Small intestine (tissue), 7 donors: ENCODE measurements at regions not wholly inside any gene's neighbourhood (a gene's known extent, or its start where the extent isn't known, plus 50 kb on each side); places are given as distances from the start of the nearest gene placed in this dataset.
"Not testable (repeated sequence)": the region's sequence is repeated elsewhere in the genome, so short reads cannot be mapped to it uniquely, and the experiment has no call there.

ENCODE experiments used
- DNase-seq, 2 donors: peaks; one replicate each; pipeline versions ENCODE4 v3.0.0 to v3.0.0-alpha.2; 2013
- FAIRE-seq: peaks from 2 replicates; lab custom pipeline; 2012; peaks lifted over from hg19 to GRCh38; lab: Jason Lieb, UNC
- H3K27ac ChIP-seq, 3 donors: one replicate each; pipeline ENCODE4 v1.5.1; 2013; ENCODE audit warnings: low read length in 2 of 3, mild to moderate bottlenecking in 2 of 3, control low read depth in 1 of 3, inconsistent platforms in 1 of 3, low read depth in 1 of 3, moderate library complexity in 1 of 3
- H3K27me3 ChIP-seq, 3 donors: one replicate each; pipeline ENCODE4 v1.6.1; 2013; ENCODE audit warnings: low read length in 3 of 3, inconsistent platforms in 1 of 3; ENCODE audit not compliant: control insufficient read depth in 3 of 3, insufficient read depth in 3 of 3
- H3K36me3 ChIP-seq, 3 donors: one replicate each; pipeline ENCODE4 v1.6.1; 2013; ENCODE audit warnings: low read length in 3 of 3, inconsistent platforms in 1 of 3, low read depth in 1 of 3, mild to moderate bottlenecking in 1 of 3, moderate library complexity in 1 of 3; ENCODE audit not compliant: control insufficient read depth in 3 of 3, insufficient read depth in 2 of 3
- H3K4me1 ChIP-seq, 3 donors: one replicate each; pipeline ENCODE4 v1.6.1; 2013; ENCODE audit warnings: low read length in 2 of 3, inconsistent platforms in 1 of 3, low read depth in 1 of 3, mild to moderate bottlenecking in 1 of 3, moderate library complexity in 1 of 3; ENCODE audit not compliant: control insufficient read depth in 3 of 3, insufficient read depth in 2 of 3
- H3K4me3 ChIP-seq, 3 donors: one replicate each; pipeline ENCODE4 v1.5.1; 2013; ENCODE audit warnings: low read length in 3 of 3, control low read depth in 1 of 3, inconsistent platforms in 1 of 3, low read depth in 1 of 3, mild to moderate bottlenecking in 1 of 3, moderate library complexity in 1 of 3
- H3K9me3 ChIP-seq, 2 donors: one replicate each; pipeline ENCODE4 v1.6.1; 2013; ENCODE audit warnings: low read depth in 1 of 2, low read length in 1 of 2; ENCODE audit not compliant: control insufficient read depth in 2 of 2, insufficient read depth in 1 of 2
- WGBS, 3 donors: extraction: QIAGEN DNeasy Blood & Tissue Kit; methylation state at CpG; one replicate each; pipeline ENCODE4 v1.1.7; 2013; 5-methylcytosine and 5-hydroxymethylcytosine counted together
- donor health status: healthy with polysubstance abuse.
- donor health status: control.
- donor health status: control.
- donor health status: Bipolar disorder and iron deficiency.
- donor health status: healthy.

DNA sequence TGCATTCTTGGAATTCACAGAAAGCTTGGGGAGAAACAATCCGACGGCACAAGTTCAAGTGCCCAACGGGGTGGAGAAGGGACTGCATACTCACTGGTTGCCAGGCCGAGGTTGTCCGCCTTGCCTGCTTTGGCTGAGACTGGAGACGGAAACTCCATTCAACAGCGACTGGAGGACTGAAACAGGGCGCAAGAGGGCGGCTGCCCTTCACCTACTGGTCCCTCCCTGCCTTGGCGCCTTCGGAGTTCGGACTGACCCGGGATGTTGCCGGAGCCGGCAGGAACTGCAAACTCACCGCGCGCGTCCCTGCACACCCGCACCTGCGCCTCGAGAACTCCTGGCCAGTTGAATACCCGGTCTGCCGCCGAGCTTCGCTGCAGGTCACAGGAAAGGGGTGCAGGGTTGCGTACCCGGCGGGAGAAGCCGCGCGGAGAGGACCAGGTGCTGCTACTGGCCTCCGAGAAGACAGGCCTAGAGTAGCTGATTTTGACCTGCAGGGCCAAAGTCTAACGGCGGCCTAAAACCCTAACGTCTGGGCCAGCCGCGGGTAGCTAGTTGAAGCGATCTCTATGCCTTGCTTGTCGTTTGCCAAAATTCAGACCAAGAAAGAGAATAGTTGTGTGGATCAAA is 132.9 kb downstream of the FAM72B start:
- not testable (repeated sequence) for H3K27me3 ChIP-seq, H3K4me1 ChIP-seq, H3K4me3 ChIP-seq, H3K36me3 ChIP-seq, FAIRE-seq, DNase-seq, H3K9me3 ChIP-seq, H3K27ac ChIP-seq
- 17 to 27% (median 20%) methylated on average over 15 to 26 of the region's 40 CpGs for WGBS, 3 donors

DNA sequence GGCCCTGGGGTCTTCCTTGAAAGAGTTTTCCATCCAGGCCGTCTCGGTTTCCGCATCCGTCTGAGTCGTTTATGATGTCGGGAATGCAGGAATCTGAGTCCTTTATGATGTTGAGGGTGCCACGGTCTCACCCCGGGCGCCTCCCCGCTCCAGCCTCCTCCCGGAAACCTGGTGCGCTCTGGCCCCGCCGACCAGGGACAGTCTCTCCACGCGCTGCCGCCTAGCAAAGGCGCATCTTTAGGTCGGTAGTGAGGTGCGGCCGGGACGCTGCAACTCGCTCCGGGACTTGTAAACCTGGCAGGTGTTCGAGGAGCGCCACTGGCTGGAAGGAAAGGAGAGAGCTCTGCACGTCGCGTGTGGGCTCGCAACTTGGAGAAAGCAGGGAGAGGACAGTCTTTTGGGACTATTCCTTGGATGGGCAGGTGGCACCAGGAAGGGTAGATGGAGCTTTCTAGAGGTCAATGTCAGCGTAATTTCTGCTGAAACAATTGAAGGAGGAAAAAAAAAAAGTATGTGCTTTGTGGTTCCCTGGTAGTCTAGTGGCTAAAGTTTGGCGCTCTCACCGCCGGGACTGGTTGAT is 132.0 kb downstream of the FAM72B start:
- DNase-seq, FAIRE-seq: not testable (repeated sequence)

DNA sequence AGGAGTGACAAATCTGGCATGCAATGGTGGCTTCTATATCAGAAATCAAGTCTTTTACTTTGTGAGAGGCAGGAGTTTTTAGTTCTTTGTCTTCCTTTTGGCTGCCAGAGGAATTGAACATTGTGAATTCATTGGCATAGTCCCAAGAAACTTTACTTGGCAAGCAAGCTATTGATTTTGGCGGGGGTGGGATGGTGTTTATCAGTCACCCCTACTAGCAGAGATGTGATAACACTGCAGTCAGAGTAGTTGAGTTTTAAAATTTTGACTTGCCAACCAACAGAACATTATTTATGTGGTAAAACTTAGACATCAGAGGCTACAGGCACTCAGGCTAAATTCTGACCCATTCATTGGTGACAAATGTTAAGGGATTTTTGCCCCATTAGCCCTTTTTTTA is 129.2 kb downstream of the FAM72B start:
- DNase-seq, H3K27me3 ChIP-seq, H3K4me3 ChIP-seq, H3K27ac ChIP-seq, H3K4me1 ChIP-seq, FAIRE-seq, H3K36me3 ChIP-seq, H3K9me3 ChIP-seq: not testable (repeated sequence)
- no CpG with 5 or more reads among the region's 1 CpG for WGBS, 3 donors

More for the DNA sequence above, 132.0 kb downstream of the FAM72B start:
- not testable (repeated sequence) for H3K27ac ChIP-seq, H3K4me1 ChIP-seq, H3K27me3 ChIP-seq, H3K9me3 ChIP-seq, H3K36me3 ChIP-seq, H3K4me3 ChIP-seq
- 6 to 17% (median 6%) methylated on average over 20 to 26 of the region's 34 CpGs for WGBS, 3 donors

DNA sequence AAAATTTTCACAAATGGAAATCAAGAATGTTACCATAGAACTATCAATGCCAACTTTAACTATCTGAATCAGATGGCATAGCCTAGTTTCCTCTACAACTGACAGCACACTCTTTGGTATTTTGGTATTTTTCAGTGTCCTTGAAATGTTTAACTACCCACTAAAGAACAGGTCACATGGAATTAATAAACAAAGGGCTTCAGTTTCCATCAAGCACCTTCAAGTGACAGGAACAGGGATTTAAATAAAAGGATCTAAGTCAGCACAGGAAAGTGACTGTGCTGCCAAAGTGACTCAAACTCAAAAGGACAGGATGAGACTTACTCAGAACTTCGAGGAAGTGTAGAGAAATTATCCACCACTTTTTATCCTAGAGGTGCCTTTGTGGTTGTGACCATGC is 117.2 kb downstream of the FAM72B start:
- WGBS, 3 donors, result 33 to 44% methylated on average over 1 of the region's 1 CpG; no CpG with 5 or more reads in 1 of the 3 donors
- not testable (repeated sequence) for H3K27me3 ChIP-seq, H3K4me1 ChIP-seq, H3K36me3 ChIP-seq, H3K27ac ChIP-seq, FAIRE-seq, DNase-seq, H3K4me3 ChIP-seq, H3K9me3 ChIP-seq

DNA sequence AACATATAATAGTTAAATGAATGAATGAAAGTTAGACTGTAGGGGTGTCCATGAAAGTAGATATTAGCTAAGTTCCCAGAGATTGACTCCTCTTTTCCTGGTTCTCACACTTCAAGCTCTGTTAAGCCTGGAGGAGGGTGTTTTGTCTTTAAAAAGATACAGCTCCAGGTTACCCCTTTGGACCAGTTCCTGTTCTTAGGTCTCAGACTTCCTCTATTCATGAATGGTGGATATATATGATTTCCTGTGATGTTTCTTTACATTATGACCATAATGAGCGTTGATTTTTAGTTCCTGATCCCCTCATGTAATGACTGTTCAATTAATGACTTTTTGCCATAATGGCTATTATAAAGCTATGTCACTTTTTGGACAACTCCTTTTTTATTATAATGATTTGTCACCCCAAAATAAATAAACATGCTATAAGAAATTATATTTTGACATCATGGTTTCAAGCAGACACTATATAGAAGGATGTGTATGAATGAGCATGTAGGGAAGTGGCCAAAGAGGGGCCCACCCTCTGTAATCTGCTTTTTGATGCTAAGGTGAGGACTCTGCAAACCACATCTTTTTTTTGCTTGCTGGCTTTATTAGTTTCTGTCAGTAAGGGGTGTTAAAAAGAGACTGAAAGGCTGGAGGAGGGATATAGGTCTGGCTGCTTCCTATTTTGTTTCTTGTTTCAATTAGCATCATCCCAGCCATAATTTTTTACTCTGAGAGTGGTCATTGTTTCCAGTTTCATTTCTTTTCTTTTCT is 115.2 kb downstream of the FAM72B start:
- H3K36me3 ChIP-seq, DNase-seq, H3K9me3 ChIP-seq, H3K27me3 ChIP-seq, H3K4me1 ChIP-seq, H3K4me3 ChIP-seq, H3K27ac ChIP-seq, FAIRE-seq: not testable (repeated sequence)
- no CpG with 5 or more reads among the region's 1 CpG for WGBS, 3 donors

DNA sequence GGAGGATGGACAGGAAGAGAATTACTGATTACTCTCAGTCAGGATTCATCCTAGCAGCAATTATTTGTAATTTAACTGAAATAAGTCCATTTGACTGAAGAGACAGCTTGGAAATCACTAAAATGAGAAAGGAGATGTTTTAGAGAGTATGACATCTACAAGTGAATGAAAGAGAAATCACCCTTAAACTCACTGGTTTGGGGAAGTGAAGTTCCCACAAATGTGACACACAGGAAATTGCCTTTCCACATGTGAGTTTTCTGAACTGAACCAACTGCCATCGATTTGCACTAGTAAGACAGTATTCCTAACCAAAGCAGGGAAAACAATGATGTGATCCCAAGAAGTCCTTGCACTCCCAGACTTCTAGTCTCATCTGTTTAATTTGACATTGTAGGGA is 110.3 kb downstream of the FAM72B start:
- not testable (repeated sequence) for H3K4me1 ChIP-seq, H3K27ac ChIP-seq, H3K27me3 ChIP-seq, H3K4me3 ChIP-seq, DNase-seq, H3K36me3 ChIP-seq, H3K9me3 ChIP-seq, FAIRE-seq
- WGBS, 3 donors, result no CpG with 5 or more reads among the region's 1 CpG

DNA sequence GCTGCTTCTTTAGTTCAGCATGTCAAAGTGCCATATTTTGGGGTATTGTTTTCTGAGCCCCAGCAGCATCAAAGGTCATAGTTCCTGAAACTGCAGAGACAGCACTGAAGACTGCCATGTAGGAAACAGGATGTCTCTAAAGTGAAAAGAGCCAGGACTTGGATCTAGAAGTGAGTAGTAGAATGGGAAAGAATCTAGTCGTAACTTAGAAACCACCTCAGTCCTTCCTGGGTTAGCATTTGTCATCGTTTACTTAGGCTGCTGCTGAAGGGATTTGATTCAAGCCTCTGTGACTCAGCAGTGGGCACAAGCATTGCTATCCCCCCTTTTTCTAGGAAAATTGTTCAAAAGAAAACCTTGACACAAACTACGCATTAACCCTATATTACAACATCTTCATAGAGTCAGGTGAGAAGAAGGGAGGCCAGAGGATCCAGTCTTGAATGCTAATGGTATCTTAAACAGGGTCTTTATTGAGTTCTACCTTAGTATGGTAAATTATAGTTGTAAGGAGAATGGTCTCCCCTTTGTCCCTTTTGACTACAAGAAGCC is 108.8 kb downstream of the FAM72B start:
- FAIRE-seq, H3K4me1 ChIP-seq, H3K4me3 ChIP-seq, H3K27me3 ChIP-seq, H3K9me3 ChIP-seq, H3K27ac ChIP-seq, H3K36me3 ChIP-seq, DNase-seq: not testable (repeated sequence)
- WGBS, 3 donors, result 83 to 95% (median 83%) methylated on average over 1 of the region's 3 CpGs

DNA sequence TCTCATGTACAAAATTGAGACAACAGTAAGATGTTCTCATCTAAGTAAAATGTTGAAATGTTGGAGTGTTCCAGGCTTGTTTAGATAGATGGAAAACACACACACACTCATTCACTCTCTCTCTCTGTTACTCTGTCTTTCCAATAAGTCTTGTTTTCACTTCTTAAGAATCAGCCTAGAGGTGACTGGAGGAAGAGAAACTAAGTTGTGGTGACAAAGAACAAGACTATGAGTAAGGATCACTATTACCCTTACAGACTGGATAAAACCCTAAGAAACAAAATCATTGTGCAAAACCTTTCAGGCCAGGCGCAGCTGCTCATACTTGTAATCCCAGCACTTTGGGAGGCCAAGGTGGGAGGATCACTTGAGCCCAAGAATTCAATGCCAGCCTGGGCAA is 107.5 kb downstream of the FAM72B start:
- WGBS, 3 donors, result no CpG with 5 or more reads among the region's 1 CpG
- FAIRE-seq, H3K27me3 ChIP-seq, H3K4me1 ChIP-seq, H3K27ac ChIP-seq, DNase-seq, H3K9me3 ChIP-seq, H3K36me3 ChIP-seq, H3K4me3 ChIP-seq: not testable (repeated sequence)
